ENCODE measurements at regions not wholly inside any gene's neighbourhood (a gene's known extent, or its start where the extent isn't known, plus 50 kb on each side); places are given as distances from the start of the nearest gene placed in this dataset.

DNA sequence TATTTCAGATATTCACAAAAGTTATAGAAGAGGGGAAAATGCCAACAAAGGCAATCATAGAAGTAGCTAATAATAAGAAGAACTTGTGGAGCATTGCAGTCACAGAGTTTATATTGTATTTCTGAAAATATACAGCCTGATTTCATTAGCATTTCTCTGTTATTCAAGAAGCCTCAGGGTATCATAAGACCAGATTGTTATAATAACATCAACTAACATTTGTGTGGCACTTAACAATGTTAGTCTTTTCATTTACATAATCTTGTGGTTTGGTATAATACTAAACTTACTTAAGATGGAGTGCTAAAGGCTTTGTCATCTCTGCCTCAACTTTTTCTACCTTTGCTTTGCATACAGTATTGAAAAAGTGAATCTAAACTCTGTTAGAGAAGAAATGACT is 61.6 kb upstream of the TACR1 start:
- H3K4me3 ChIP-seq (replicated peaks in 1 of 3; ENCODE audit: low read depth in 2 of 3, low read length in 3 of 3), result no peak overlapping the region
- peaks cover 0 to 5% of the 10 kb centered on the region in 2 donors for H3K9me3 ChIP-seq (replicated peaks in 1 of 2; ENCODE audit: control insufficient read depth in 1 of 2, insufficient read depth in 1 of 2, low read length in 2 of 2)
- peaks cover 4 to 22% (median 8%) of the 10 kb centered on the region in 7 donors for H3K9me3 Mint-ChIP-seq
- no peak overlapping the region for H3K4me3 Mint-ChIP-seq
- H3K27me3 Mint-ChIP-seq (ENCODE audit: low read depth in 3 of 3), result peaks cover 0 to 4% (median 2%) of the 10 kb centered on the region in 3 donors
- no peak overlapping the region for H3K27ac Mint-ChIP-seq
- H3K36me3 Mint-ChIP-seq, result no peaks in the 10 kb centered on the region
- H3K36me3 ChIP-seq (replicated peaks in 1 of 2; ENCODE audit: control insufficient read depth in 1 of 2, insufficient read depth in 2 of 2, low read length in 2 of 2), result no peaks in the 10 kb centered on the region
- H3K4me1 Mint-ChIP-seq, result no peaks in the 10 kb centered on the region
- no peak overlapping the region for H3K4me2 ChIP-seq (replicated peaks; ENCODE audit: extremely low read depth, low read length, poor library complexity, severe bottlenecking)
- no peak overlapping the region for H3K9ac ChIP-seq (ENCODE audit: insufficient read depth, low read length, poor library complexity, severe bottlenecking)
- H3K27ac ChIP-seq (ENCODE audit: low read depth in 1 of 2, low read length in 2 of 2), result no peak overlapping the region
- H3K79me2 ChIP-seq (ENCODE audit: insufficient read depth, low read length), result no peaks in the 10 kb centered on the region
- H4K20me1 ChIP-seq (ENCODE audit: insufficient read depth, low read length), result no peaks in the 10 kb centered on the region
- H3K27me3 ChIP-seq (ENCODE audit: control insufficient read depth in 2 of 2, insufficient read depth in 2 of 2, low read length in 2 of 2), result no peaks in the 10 kb centered on the region
- DNase-seq, result no peak
- no peak overlapping the region for H2AFZ ChIP-seq (ENCODE audit: insufficient read depth, low read depth, low read length, poor library complexity, severe bottlenecking)
- TF ChIP-seq, protein P1, sequence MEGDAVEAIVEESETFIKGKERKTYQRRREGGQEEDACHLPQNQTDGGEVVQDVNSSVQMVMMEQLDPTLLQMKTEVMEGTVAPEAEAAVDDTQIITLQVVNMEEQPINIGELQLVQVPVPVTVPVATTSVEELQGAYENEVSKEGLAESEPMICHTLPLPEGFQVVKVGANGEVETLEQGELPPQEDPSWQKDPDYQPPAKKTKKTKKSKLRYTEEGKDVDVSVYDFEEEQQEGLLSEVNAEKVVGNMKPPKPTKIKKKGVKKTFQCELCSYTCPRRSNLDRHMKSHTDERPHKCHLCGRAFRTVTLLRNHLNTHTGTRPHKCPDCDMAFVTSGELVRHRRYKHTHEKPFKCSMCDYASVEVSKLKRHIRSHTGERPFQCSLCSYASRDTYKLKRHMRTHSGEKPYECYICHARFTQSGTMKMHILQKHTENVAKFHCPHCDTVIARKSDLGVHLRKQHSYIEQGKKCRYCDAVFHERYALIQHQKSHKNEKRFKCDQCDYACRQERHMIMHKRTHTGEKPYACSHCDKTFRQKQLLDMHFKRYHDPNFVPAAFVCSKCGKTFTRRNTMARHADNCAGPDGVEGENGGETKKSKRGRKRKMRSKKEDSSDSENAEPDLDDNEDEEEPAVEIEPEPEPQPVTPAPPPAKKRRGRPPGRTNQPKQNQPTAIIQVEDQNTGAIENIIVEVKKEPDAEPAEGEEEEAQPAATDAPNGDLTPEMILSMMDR (IDR thresholded peaks at IDR 0.05), result no peak
- H3K4me1 ChIP-seq (ENCODE audit: control insufficient read depth in 1 of 2, insufficient read depth in 2 of 2, low read length in 2 of 2), result no peaks in the 10 kb centered on the region
- intact Hi-C loops (cut with micrococcal nuclease), result no loop called here

DNA sequence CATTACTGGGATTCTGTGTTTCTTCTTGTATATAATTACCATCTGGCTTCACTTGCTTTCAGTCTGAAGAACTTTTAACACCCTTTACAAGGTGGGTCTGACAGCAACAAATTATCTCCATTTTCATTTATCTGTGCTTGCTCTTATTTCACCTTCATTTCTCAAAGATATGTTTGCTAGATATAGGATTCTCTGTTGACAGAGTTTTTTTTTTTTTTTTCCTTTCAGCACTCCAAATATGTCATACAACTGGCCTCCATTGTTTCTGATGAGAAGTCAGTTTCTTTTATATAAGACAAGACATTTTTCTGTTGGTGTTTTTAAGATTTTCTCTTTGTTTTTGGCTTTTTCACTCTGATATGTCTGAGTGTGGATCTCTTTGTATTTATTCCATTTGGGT is 59.3 kb upstream of the TACR1 start:
- Mint-ChIP-seq H3K9me3 (peaks cover 4 to 19% (median 8%) of the 10 kb centered on the region in 7 donors), H3K4me3 (no peak overlapping the region), H3K36me3 (no peaks in the 10 kb centered on the region), H3K27me3 (ENCODE audit: low read depth in 3 of 3) (peaks cover 0 to 4% (median 2%) of the 10 kb centered on the region in 3 donors), H3K4me1 (no peaks in the 10 kb centered on the region), H3K27ac (no peak overlapping the region)
- TF ChIP-seq, protein P1 (IDR thresholded peaks at IDR 0.05), result no peak
- no peaks in the 10 kb centered on the region for H3K79me2 ChIP-seq (ENCODE audit: insufficient read depth, low read length)
- H3K9ac ChIP-seq (ENCODE audit: insufficient read depth, low read length, poor library complexity, severe bottlenecking), result no peak overlapping the region
- H3K4me2 ChIP-seq (replicated peaks; ENCODE audit: extremely low read depth, low read length, poor library complexity, severe bottlenecking), result no peak overlapping the region
- H3K4me1 ChIP-seq (ENCODE audit: control insufficient read depth in 1 of 2, insufficient read depth in 2 of 2, low read length in 2 of 2), result no peaks in the 10 kb centered on the region
- no peak overlapping the region for H3K4me3 ChIP-seq (replicated peaks in 1 of 3; ENCODE audit: low read depth in 2 of 3, low read length in 3 of 3)
- H3K36me3 ChIP-seq (replicated peaks in 1 of 2; ENCODE audit: control insufficient read depth in 1 of 2, insufficient read depth in 2 of 2, low read length in 2 of 2), result no peaks in the 10 kb centered on the region
- H2AFZ ChIP-seq (ENCODE audit: insufficient read depth, low read depth, low read length, poor library complexity, severe bottlenecking), result no peak overlapping the region
- peaks cover 0 to 5% of the 10 kb centered on the region in 2 donors for H3K9me3 ChIP-seq (replicated peaks in 1 of 2; ENCODE audit: control insufficient read depth in 1 of 2, insufficient read depth in 1 of 2, low read length in 2 of 2)
- no peak overlapping the region for H3K27ac ChIP-seq (ENCODE audit: low read depth in 1 of 2, low read length in 2 of 2)
- intact Hi-C loops (cut with micrococcal nuclease), result no loop called here
- no peaks in the 10 kb centered on the region for H3K27me3 ChIP-seq (ENCODE audit: control insufficient read depth in 2 of 2, insufficient read depth in 2 of 2, low read length in 2 of 2)
- H4K20me1 ChIP-seq (ENCODE audit: insufficient read depth, low read length), result no peaks in the 10 kb centered on the region
- no peak for DNase-seq
